ENCODE measurements at regions not wholly inside any gene's neighbourhood (a gene's known extent, or its start where the extent isn't known, plus 50 kb on each side); places are given as distances from the start of the nearest gene placed in this dataset.

DNA sequence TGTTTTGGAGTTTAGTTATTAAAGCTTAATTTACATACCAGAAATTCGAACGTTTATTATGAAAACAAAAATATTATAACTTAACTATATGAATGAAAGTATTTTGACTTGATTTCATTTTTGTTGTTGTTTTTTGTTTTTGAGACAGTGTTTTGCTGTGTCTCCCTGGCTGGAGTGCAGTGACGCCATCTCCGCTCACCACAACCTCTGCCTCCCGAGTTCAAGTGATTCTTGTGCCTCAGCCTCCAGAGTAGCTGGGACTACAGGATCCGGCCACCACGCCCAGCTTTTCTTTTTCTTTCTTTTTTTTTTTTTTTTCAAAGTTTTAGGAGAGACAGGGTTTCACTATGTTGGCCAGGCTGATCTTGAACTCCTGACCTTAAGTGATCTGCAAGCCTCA lies 392.6 kb downstream of the PCDH17 start:
- Mint-ChIP-seq H3K36me3 (ENCODE audit: low read depth) (no peaks in the 10 kb centered on the region), H3K27me3 (no peaks in the 10 kb centered on the region), H3K4me1 (ENCODE audit: low read depth) (no peaks in the 10 kb centered on the region), H3K4me3 (no peak overlapping the region), H3K9me3 (peaks cover 2% of the 10 kb centered on the region), H3K27ac (no peak overlapping the region)
- POLR2A ChIA-PET = no interaction called here
- DNase-seq = no peak
- Histone ChIP-seq H3K27me3 (ENCODE audit: control insufficient read depth in 1 of 2, insufficient read depth in 2 of 2, low read length in 2 of 2) (no peaks in the 10 kb centered on the region), H3K4me1 (ENCODE audit: insufficient read depth, low read length) (no peaks in the 10 kb centered on the region), H3K27ac (ENCODE audit: low read depth in 1 of 2, low read length in 2 of 2) (no peak overlapping the region), H3K4me3 (ENCODE audit: low read length) (no peak overlapping the region), H3K36me3 (ENCODE audit: insufficient read depth, low read length) (no peaks in the 10 kb centered on the region), H3K9me3 (ENCODE audit: control insufficient read depth in 1 of 2, insufficient read depth in 1 of 2, low read length in 2 of 2) (no peaks in the 10 kb centered on the region)
- TF ChIP-seq, protein P1, sequence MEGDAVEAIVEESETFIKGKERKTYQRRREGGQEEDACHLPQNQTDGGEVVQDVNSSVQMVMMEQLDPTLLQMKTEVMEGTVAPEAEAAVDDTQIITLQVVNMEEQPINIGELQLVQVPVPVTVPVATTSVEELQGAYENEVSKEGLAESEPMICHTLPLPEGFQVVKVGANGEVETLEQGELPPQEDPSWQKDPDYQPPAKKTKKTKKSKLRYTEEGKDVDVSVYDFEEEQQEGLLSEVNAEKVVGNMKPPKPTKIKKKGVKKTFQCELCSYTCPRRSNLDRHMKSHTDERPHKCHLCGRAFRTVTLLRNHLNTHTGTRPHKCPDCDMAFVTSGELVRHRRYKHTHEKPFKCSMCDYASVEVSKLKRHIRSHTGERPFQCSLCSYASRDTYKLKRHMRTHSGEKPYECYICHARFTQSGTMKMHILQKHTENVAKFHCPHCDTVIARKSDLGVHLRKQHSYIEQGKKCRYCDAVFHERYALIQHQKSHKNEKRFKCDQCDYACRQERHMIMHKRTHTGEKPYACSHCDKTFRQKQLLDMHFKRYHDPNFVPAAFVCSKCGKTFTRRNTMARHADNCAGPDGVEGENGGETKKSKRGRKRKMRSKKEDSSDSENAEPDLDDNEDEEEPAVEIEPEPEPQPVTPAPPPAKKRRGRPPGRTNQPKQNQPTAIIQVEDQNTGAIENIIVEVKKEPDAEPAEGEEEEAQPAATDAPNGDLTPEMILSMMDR (IDR thresholded peaks at IDR 0.05) = no peak
- intact Hi-C loops (cut with DNase I, micrococcal nuclease) = no loop called here
- ATAC-seq (ENCODE audit: poor library complexity) = no peak
- CTCF ChIA-PET = no interaction called here

DNA sequence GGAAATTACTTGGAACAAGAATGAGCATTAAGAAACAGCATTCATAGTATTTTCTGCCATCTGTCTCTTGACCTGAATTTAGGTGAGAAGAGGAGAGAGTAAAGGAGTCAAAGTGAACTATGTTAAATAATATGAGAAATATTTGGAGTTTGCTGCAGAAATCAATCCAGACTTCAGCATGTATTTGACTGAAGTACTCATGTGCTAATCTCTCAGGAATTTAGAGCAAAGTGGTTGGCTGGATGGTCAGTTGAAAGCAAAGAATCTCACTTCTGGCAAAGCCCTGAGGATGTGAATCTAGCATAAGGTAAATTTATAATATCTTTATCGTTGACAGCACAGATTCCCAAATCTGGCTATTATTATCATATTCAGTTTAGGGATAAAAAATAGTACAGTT lies 394.3 kb downstream of the PCDH17 start:
- no peaks in the 10 kb centered on the region for H3K36me3 Mint-ChIP-seq (ENCODE audit: low read depth)
- POLR2A ChIA-PET = no interaction called here
- H3K9me3 Mint-ChIP-seq = peaks cover 2% of the 10 kb centered on the region
- intact Hi-C loops (cut with DNase I, micrococcal nuclease) = no loop called here
- Histone ChIP-seq H3K27me3 (ENCODE audit: control insufficient read depth in 1 of 2, insufficient read depth in 2 of 2, low read length in 2 of 2) (no peaks in the 10 kb centered on the region), H3K9me3 (ENCODE audit: control insufficient read depth in 1 of 2, insufficient read depth in 1 of 2, low read length in 2 of 2) (no peaks in the 10 kb centered on the region), H3K4me1 (ENCODE audit: insufficient read depth, low read length) (no peaks in the 10 kb centered on the region), H3K4me3 (ENCODE audit: low read length) (no peak overlapping the region), H3K36me3 (ENCODE audit: insufficient read depth, low read length) (no peaks in the 10 kb centered on the region), H3K27ac (ENCODE audit: low read depth in 1 of 2, low read length in 2 of 2) (no peak overlapping the region)
- H3K27ac Mint-ChIP-seq = no peak overlapping the region
- H3K4me3 Mint-ChIP-seq = no peak overlapping the region
- no peaks in the 10 kb centered on the region for H3K4me1 Mint-ChIP-seq (ENCODE audit: low read depth)
- ATAC-seq (ENCODE audit: poor library complexity) (no peak), DNase-seq (no peak)
- TF ChIP-seq, protein P1 (IDR thresholded peaks at IDR 0.05) = no peak
- H3K27me3 Mint-ChIP-seq = no peaks in the 10 kb centered on the region
- CTCF ChIA-PET = no interaction called here

DNA sequence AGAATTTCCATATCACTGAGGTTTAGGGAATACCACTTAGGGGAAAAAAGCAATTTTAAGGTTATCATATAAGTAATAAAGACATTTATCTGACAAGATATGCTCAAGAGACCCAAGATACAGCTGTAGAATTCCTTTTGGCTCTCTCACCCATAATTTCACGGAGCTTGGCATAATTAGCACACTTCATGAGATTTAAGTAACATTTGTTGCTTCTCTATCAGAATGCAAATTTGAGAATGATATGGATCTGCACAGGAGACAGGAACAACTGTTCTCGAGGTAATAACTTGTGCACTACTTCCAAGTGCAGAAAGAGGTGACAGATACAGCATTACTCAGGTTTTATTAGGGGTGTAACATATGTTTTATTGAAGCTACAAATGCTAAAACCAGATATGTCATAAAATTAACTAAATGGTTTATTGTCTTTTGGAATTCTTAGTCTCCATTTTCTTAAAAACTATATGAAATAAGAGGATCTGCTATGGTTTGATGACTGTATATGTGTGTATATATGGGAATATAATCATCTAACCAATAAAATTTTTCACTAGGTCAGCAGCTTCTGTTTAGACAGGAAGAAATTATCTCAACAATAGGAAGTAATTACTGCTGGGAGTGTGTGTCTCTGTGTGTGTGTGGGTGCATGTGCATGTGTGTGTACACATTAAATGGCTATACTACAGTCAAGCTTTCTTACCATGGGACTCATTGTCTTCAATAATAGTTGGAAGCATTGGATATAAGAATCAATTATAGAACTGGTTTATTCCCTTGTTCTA lies 401.3 kb downstream of the PCDH17 start:
- ChIA-PET CTCF (no interaction called here), POLR2A (no interaction called here)
- no peak overlapping the region for H3K4me3 ChIP-seq (ENCODE audit: low read length)
- Mint-ChIP-seq H3K4me1 (ENCODE audit: low read depth) (no peaks in the 10 kb centered on the region), H3K36me3 (ENCODE audit: low read depth) (no peaks in the 10 kb centered on the region), H3K4me3 (no peak overlapping the region), H3K27ac (no peak overlapping the region), H3K9me3 (no peaks in the 10 kb centered on the region), H3K27me3 (no peaks in the 10 kb centered on the region)
- H3K27ac ChIP-seq (ENCODE audit: low read depth in 1 of 2, low read length in 2 of 2) = no peak overlapping the region
- no peaks in the 10 kb centered on the region for H3K9me3 ChIP-seq (ENCODE audit: control insufficient read depth in 1 of 2, insufficient read depth in 1 of 2, low read length in 2 of 2)
- no peak for DNase-seq
- H3K4me1 ChIP-seq (ENCODE audit: insufficient read depth, low read length) = no peaks in the 10 kb centered on the region
- intact Hi-C loops (cut with DNase I, micrococcal nuclease) = no loop called here
- H3K36me3 ChIP-seq (ENCODE audit: insufficient read depth, low read length) = no peaks in the 10 kb centered on the region
- no peaks in the 10 kb centered on the region for H3K27me3 ChIP-seq (ENCODE audit: control insufficient read depth in 1 of 2, insufficient read depth in 2 of 2, low read length in 2 of 2)
- TF ChIP-seq, protein P1 (IDR thresholded peaks at IDR 0.05) = no peak
- no peak for ATAC-seq (ENCODE audit: poor library complexity)

All from CD4-positive, alpha-beta T cell (primary cell).